Limb (tissue), 2 donors: ENCODE measurements at regions not wholly inside any gene's neighbourhood (a gene's known extent, or its start where the extent isn't known, plus 50 kb on each side); places are given as distances from the start of the nearest gene placed in this dataset.
"Not testable (repeated sequence)": the region's sequence is repeated elsewhere in the genome, so short reads cannot be mapped to it uniquely, and the experiment has no call there.

ENCODE experiments used
- DNase-seq, 2 donors: peaks; one replicate each; pipeline ENCODE4 v3.0.0-alpha.2; 2016; ENCODE audit errors: extremely low spot score in 2 of 2

DNA sequence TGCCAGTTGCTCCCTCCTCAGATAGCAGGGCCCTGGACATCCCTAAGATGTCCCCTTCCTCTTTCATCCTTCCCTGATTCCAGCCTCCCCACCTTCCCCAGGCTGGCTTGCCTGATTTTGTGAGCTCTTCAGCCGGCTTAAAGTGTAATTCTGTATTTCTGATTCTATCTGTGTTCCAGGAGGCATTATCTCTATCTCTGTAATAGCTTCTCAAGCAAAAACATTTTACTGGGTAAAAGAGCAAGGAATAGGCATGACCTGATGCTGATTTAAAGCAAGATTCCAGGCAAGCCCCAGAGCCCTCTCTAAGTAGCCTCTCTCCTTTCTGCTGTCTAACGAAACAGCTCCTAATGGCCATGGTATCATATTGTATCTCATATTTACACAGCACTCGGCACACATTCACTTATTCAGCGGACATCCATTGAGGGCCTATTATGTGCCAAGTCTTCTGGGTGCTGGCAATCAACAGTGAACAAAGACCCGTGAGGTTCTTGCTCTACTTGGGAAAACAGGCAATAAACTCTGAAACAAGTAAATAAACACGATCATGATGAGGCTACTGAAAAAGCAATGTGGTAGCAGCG is 100.9 kb upstream of the MSX2 start:
- DNase-seq = no peak

- no peak for DNase-seq
Observed at GRCh38 chr5:174624733-174625522, 99.5 kb upstream of the MSX2 start.

- DNase-seq = no peak
Observed at GRCh38 chr5:174625591-174626350, 98.6 kb upstream of the MSX2 start.

GRCh38 chr5:174626369-174626920 is 97.9 kb upstream of the MSX2 start:
- no peak for DNase-seq

- DNase-seq = no peak
Observed at GRCh38 chr5:174636094-174636493, 88.3 kb upstream of the MSX2 start.

GRCh38 chr5:174642816-174643405 is 81.5 kb upstream of the MSX2 start:
- DNase-seq = no peak

- no peak for DNase-seq
Observed at GRCh38 chr5:174644436-174644835, 79.9 kb upstream of the MSX2 start.

DNA sequence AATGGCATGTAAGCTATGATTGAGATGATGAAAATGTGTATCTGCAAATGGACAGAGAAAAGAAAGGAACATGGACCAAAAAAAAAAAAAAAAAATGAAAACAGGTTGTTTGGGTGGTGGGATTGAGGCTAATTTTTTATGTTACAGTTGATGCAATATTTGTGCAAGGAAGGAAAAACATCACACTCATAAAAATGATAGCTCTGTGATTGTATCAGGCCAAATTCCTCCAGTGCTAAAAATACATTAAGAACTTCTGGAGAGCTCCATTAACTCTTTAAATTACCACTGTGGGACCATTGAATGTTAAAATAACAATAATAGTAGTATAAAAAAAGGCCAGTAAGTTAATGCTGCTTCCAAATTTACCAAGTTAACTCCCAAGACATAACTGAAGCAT is 79.5 kb upstream of the MSX2 start:
- no peak for DNase-seq

DNA sequence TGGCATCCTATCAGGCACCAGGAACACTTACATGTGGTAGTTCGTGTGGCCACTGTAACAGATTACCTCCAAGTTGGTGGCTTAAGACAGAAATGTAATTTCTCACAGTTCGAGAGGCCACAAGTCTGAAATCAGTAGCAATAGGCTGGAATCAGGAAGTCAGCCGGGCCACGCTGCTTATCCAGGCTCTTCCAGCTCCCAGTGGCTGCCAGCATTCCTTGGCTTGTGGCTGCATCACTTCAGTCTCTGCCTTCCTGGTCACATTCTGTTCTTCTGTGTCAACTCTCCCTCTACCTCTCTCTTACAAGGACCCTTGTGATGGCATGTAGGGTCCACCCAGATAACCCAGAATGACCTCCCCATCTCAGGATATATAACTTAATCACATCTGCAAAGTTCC is 78.7 kb upstream of the MSX2 start:
- no peak for DNase-seq

DNA sequence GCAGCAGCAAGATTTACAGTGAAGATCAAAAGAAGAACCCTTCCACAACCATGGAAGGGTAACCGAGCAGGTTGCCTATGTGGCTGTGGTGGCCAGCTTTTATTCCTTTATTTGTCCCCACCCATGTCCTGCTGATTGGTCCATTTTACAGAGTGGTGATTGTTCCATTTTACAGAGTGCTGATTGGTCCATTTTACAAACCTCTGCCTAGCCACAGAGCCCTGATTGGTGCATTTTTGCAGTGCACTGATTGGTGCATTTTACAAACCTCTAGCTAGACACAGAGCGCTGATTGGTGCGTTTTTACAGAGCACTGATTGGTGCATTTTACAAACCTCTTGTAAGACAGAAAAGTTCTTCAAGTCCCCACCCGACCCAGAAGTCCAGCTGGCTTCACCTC is 75.8 kb upstream of the MSX2 start:
- not testable (repeated sequence) for DNase-seq

DNA sequence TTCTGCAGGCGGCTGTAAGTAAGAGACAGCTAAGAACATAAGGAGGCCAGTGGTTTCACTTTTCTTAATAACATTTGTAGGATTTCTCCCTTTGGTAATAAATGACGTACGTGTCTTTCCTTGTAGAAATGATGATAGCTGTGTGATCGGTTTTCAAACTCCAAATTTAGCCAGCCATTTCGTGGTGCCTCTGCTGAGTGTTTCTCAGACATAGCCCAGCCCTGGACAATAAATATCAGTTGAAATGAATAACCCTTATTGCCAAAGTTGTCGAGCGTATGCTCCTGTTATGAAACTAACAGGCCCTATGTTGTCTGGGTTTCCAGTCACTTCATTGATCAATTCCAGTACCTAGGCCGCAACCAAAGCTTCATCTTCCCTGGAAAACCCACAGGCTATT is 75.0 kb upstream of the MSX2 start:
- no peak for DNase-seq

DNA sequence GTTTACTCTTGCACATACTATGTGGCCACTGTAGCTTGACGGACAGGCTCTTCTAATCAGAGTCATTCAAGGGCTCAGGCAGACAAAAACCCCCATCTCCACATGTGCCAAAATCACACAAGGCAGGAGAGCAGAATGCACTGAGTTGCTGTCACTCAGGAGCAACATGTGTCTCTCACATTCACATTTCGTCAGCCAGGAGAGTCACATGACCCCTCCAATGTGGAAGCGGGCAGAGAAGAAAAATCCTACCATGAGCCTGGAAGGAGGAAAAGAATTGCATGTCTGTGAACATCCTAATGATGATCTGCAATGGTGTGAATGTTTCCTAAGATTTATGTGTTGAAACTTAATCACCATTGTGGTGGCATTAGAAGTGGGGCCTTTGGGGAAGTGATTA is 69.9 kb upstream of the MSX2 start:
- no peak for DNase-seq

GRCh38 chr5:174655351-174655750 is 69.0 kb upstream of the MSX2 start:
- peak in 1 of 2 donors; percentile 18 for DNase-seq

GRCh38 chr5:174664180-174664850 is 60.1 kb upstream of the MSX2 start:
- DNase-seq = no peak

DNA sequence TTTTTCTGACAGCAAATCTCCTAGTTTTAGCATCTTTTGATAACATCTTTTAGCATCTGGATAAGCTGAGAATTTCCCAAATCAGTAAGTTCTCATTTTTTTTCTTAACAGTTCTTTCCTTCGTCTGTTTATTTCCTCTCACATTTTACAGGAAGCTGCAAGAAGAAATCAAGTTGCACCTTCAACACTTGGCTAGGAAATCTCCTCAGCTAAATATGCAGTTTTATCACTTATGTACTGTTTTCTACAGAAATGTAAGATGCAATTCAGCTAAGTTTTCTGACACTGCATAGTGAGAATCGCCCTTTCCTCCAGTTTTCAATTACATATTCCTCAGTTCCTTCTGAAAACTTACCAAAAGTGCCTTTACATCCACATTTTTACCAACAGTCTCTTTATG is 59.0 kb upstream of the MSX2 start:
- no peak for DNase-seq

GRCh38 chr5:174667526-174667925 is 56.9 kb upstream of the MSX2 start:
- DNase-seq = no peak

- DNase-seq = no peak
Observed at GRCh38 chr5:174668349-174668748, 56.0 kb upstream of the MSX2 start.
